Nucleus accumbens (tissue), 56 donors: ENCODE measurements at regions not wholly inside any gene's neighbourhood (a gene's known extent, or its start where the extent isn't known, plus 50 kb on each side); places are given as distances from the start of the nearest gene placed in this dataset.
"Not testable (repeated sequence)": the region's sequence is repeated elsewhere in the genome, so short reads cannot be mapped to it uniquely, and the experiment has no call there.

ENCODE experiments used
- DNase-seq, 56 donors: peaks; one replicate each; lab custom pipeline; 2025; lab: John Stamatoyannopoulos, UW

GRCh38 chr4:186813377-186814068 is 89.9 kb upstream of the FAT1 start:
- no peak for DNase-seq

DNA sequence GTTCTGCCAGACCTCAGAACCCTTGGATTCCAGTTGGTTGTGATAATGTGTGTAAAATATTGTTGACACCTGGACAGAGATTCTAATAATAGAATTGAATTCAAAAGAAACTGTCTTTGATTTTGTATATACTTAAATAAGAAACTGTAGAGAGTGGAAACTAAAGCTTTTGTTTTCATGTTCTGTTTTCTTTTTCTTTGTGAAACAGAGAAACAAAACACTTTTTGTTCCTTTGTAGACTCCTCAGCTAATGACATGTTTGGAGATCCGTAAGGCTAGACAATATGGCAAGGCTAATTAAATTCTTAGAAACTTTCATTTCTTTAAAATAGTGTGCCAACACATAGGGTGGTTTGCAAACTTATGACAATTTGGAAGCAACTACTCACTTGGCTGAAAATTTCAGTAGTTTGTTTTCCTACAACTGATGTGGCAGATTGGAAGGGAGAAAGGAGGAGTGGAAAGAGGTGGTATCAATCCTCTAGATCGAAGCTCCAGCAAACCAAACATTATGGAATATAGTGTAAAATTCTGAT is 90.9 kb upstream of the FAT1 start:
- no peak for DNase-seq

GRCh38 chr4:186819342-186820086 is 95.9 kb upstream of the FAT1 start:
- DNase-seq, result no peak

DNA sequence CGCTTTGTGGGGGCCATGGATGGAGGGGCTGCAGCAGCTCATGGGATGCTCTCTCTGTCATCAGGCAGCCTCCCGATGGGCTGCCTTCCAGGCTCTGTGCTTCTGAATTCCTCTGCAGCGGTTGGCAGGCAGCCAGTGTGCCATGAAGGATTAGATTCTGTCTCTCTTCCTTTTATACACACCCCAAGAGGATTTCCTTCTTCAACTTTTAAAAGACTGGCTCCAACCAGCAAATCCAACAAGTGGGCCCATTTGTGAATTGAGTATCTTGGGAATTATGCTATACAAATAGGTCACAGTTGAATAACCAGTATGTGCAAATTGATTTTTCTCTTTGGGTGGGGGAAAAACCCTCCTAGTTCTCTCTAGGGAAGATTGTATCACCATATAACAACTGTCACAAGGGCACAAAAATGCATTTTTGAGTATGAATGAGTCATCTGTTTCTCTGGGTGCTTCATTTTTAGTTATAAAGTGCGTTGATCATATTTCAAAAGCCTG is 96.8 kb upstream of the FAT1 start:
- peak in 16 of 56 donors; percentile 1 to 50 (median 10) for DNase-seq

DNA sequence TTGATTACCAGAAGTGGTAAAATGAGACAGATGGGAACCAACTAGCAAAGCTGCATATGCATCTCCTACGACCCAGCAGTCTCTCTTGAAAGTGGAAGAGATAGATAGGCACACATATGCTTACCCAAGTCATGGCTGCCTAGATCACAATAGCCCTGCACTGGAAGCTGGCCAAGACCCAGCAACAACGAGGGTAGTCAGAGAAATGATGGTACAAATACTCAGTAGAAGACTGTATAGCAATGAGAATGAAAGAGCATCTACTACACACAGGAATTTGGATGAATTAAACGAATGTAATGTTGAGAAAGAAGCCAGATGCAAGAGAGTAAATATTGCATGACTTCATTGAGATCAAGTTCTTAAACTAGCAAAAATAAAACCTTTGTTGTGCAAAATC is 100.3 kb upstream of the FAT1 start:
- no peak for DNase-seq

GRCh38 chr4:186825069-186825468 is 101.4 kb upstream of the FAT1 start:
- DNase-seq, result no peak

- DNase-seq, result no peak
These were observed 102.3 kb upstream of the FAT1 start for GRCh38 chr4:186826006-186826405.

GRCh38 chr4:186826846-186827533 is 103.3 kb upstream of the FAT1 start:
- DNase-seq, result no peak

GRCh38 chr4:186827534-186827897 is 103.9 kb upstream of the FAT1 start:
- no peak for DNase-seq

DNA sequence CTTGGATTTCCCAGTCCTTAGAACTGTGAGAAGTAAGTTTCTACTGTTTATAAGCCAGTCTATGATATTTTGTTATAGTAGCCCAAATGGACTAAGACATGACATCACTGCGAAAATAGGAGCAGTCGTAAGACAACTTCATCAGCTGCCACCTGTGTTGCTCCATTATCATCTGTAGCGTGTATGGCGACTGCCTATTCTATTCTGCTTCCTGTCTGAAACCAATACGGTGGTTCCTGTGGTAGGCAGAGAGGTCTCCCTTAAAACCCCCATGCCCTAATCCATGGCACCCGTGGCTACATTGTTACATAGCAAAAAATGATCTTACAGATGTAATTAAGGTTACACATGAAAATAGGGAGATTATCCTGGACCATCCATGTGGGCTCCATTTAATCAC is 105.4 kb upstream of the FAT1 start:
- no peak for DNase-seq

DNA sequence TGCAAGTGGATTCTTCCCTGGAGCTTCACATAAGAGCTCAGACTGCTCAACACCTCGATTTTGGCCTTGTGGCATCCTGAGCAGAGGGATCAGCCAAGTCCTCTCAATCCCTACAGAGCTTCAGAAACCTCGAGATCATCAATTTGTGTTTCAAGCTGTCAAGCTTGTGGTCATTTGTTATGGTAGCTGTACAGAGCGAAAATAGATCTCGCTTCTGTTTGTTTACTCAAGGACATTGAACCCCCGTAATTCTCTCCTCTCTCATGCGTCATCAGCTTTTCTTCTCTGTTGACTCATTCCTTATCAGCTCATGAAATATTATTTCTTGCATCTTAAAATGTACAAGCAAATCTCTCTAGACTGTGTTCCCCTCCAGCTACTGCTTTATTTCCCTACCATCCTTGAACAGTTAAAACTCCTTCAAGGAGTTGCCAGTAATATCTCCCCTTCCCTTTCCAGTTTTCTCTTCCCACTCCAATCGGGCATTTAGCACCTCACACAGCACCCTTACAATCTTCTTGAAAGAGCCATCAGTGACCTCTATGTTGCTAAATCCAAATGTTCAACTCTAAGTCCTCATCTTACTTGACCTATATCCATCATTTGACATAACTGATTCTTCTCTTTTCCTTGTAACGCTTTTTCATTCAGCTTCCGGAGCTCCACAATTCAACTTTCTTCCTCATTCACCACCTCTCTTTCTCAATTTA is 106.2 kb upstream of the FAT1 start:
- no peak for DNase-seq

- DNase-seq, result no peak
These were observed 107.9 kb upstream of the FAT1 start for GRCh38 chr4:186831574-186831973.

GRCh38 chr4:186832906-186833305 is 109.2 kb upstream of the FAT1 start:
- DNase-seq, result no peak

- not testable (repeated sequence) for DNase-seq
These were observed 113.8 kb upstream of the FAT1 start for GRCh38 chr4:186837463-186837862.

GRCh38 chr4:186838295-186838694 is 114.6 kb upstream of the FAT1 start:
- no peak for DNase-seq

GRCh38 chr4:186839122-186840037 is 115.7 kb upstream of the FAT1 start:
- DNase-seq, result no peak

DNA sequence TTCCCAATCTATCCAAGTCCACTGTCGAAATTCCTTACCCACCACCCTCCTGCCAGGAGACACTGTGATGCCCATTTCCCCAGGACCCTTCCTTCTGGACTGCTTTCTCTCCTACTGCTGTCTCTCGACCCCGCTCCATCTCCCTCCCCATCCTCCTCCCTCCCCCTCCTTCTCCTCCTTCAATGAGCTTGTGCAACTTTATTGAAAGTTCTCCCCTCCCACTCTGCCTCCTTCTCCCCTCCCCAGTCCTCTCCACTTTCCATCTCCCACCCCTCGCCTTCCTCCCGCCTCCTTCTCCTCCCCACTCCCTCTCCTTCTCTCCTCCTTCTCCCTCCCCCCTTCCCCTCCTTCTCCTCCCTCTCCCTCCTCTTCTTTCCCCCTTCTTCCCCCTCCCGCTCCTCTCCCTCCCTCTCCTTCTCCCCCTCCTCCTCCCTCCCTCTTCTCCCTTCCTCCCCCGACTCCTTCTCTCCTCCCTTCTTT is 116.6 kb upstream of the FAT1 start:
- no peak for DNase-seq

DNA sequence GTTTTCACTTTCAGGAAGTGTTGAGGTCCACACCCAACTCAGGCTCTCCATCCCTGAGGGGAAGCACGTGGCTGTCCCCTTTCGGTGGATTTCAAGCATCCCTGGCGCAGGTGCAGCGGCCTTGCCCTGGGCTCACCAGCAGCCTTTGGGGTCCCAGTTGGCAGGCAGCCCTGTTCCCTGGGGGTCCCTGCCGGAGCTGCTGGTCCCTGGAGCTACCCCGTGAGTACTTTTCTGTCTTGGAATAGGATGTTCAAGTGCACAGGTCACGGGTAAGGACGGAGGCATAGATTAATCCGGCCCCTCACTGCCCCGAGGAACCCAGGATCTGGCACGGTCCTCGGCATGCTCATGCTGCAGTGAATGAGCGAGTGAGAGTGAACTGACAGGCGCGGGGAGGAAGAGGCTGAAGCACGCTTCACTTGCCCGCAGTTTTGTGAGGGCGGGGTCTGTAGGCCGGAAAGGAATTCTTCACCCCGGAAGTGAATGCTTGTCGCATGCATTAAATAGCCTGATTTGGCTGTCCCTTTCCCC is 117.2 kb upstream of the FAT1 start:
- DNase-seq, result no peak

DNA sequence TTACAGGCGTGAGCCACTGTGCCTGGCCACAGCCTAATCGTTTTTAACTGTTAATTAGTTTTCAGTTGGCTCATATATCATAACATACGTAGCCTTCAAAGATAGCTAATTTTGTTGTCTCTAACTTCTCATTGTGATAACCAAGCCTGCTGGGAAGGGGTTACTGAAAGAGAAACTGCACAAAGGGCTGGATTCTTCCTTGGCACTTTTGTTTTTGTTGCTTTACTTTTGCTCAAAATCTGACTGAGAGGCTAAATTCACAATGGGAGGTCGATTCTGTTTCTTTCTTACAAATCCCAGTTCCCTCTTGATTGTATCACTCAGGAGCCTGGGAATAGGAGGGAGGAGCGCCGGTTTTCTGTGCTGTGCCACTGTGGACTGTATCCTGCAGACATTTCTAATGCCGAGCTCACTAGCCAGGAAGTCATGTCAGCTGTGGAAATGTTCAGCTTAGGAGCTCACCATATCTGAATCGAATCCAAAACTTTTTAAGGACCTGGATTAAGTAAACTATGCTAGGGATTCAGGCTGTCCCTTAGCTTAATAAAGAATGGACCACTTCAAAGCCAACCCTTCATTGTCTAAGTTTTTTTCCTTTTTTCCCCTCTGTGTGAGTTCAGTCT is 120.5 kb upstream of the FAT1 start:
- DNase-seq, result peak in 2 of 56 donors; percentile 4 to 8
